M059J (cell line): ENCODE measurements at regions not wholly inside any gene's neighbourhood (a gene's known extent, or its start where the extent isn't known, plus 50 kb on each side); places are given as distances from the start of the nearest gene placed in this dataset.
"Not testable (repeated sequence)": the region's sequence is repeated elsewhere in the genome, so short reads cannot be mapped to it uniquely, and the experiment has no call there.

Experiments used
- DNase-seq: peaks from one replicate; pipeline ENCODE4 v3.0.0-alpha.2; 2012; ENCODE audit warnings: low read depth

DNA sequence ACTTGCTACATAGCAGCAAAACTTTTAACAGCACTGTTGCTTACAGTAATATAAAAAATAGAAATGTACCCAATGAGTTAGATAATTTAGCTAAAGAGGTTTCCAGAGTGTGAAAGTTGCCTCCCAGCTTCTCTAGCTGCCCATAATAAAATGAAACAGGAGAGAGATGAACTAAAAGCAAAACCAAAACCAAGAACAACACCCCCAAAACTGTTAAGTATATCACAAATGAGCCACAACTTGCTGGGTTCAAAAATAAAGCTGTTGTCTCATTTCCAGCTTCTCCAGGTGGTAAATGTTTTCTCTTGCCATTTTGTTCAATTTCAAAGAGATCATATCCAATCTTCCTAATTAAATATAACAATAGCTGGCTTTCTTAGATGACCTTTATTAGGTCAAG, 614.0 kb downstream of the ETNK1 start:
- no peak for DNase-seq

DNA sequence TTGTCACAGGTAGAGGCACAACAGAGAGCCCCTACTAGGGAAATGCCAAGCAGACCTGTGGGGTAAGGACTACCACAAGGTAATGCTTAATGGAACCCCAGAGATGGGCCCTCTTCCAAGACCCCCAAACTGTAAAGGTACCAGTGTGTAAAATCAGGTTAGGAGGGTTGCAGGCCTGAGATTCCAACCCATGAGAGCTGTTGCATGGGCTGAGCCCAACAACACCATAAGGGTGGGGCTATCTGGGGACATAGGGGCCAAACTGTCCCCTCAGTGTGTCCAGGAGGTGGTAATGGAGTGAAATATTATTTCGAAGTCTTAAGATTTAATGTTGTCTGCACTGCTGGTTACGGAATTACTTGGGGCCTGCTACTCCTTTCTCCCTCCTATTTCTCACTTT, 620.2 kb downstream of the ETNK1 start:
- no peak for DNase-seq

- peak; percentile 43 for DNase-seq
These were observed 628.2 kb downstream of the ETNK1 start for GRCh38 chr12:23253191-23253590.

GRCh38 chr12:23253910-23254309, 628.9 kb downstream of the ETNK1 start:
- not testable (repeated sequence) for DNase-seq

DNA sequence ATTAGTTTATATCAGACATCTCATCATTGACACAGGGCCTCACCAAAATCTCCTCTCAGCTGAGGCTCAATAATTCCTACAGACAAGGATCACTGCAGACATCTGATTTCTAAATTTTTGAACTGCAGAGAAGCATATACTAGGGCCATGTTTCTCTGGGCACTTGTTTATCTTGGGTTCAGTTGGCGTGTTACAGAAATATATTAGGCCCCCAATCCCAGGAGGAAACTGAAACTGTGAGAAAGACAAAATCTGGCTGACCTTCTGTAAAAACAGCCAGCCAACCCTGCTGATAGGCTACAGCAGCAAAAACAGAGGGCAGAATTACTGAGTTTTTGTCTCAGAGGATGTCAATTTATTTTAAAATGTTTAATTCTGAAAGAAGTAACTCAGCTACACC, 634.6 kb downstream of the ETNK1 start:
- no peak for DNase-seq

DNA sequence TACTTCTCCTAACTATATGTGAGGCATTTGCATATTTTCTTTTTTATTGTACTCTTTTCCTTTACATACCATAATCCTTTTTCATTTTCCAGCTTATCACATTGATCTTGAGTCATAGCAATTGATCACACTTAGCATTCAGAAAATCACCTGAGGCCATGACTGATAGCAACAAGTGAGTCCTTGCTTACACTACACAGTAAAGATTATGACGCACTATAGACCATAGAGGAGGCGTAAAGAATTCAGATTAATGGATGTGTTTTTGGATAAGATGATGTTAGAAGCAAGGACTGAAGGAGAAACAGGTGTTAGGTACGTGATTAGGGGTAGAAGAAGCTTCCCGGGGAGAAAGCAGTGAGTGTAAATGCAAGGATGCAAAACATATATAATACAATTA, 637.7 kb downstream of the ETNK1 start:
- no peak for DNase-seq

GRCh38 chr12:23277831-23278230, 652.9 kb downstream of the ETNK1 start:
- DNase-seq = no peak

- no peak for DNase-seq
These were observed 656.3 kb downstream of the ETNK1 start for GRCh38 chr12:23281295-23281694.

DNA sequence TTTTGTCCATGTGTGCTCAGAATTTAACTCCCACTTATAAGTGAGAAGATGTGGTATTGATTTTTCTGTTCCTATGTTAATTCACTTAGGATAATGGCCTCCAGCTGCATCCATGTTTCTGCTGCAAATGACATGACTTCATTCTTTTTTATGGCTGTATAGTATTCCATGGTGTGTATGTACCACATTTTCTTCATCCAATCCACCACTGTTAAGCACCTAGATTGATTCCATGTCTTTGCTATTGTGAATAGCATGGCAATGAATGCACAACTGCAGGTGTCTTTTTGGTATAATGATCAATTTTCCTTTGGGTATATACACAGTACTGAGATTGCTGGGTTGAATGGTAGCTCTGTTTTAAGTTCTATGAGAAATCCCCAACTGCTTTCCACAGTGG, 657.7 kb downstream of the ETNK1 start:
- no peak for DNase-seq

DNA sequence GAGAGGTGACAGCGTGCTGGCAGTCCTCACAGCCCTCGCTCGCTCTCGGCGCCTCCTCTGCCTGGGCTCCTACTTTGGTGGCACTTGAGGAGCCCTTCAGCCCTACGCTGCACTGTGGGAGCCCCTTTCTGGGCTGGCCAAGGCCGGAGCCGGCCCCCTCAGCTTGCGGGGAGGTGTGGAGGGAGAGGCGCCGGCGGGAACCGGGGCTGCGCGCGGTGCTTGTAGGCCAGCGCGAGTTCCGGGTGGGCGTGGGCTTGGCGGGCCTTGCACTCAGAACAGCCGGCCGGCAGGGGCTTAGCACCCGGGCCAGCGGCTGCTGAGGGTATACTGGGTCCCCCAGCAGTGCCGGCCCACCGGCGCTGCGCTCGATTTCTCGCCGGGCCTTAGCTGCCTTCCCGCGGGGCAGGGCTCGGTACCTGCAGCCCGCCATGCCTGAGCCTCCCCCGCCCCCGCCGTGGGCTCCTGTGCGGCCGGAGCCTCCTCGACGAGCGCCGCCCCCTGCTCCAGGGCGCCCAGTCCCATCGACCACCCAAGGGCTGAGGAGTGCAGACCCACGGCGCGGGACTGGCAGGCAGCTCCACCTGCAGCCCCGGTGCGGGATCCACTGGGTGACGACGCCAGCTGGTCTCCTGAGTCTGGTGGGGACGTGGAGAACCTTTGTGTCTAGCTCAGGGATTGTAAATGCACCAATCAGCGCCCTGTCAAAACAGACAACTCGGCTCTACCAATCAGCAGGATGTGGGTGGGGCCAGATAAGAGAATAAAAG, 661.0 kb downstream of the ETNK1 start:
- DNase-seq = not testable (repeated sequence)

DNA sequence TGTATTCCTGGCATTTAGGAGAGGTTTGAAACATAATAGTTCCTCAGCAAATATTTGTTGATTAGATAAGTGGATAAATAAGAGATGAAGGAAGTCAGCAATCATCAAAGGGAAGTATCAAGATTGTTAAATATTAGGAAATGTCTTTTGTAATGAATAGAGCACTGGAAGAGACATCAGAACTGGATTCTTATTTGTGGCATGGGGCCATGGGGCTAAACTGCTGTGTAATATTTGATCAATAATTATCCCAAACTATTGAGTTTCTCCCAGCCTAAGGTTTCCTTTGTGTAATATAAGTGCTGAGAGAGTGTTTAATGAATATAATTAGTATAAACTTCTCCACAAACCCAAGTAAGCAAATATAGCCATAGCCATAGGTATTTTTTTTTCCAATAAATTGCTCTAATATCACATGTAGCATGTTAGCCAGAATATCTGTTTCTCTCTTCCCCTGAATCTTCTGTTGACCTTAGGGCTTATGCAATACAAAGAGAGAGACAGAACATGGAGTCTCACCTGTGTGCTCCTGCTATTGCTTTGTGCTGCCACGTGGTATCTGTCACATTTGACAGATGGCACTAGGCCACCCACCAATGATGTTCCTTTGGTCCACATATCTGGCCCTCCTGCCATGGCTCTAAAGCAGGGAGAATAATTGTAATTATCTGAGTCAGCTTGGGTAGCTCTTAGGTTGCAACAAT, 658.7 kb downstream of the SOX5 start:
- DNase-seq = no peak

DNA sequence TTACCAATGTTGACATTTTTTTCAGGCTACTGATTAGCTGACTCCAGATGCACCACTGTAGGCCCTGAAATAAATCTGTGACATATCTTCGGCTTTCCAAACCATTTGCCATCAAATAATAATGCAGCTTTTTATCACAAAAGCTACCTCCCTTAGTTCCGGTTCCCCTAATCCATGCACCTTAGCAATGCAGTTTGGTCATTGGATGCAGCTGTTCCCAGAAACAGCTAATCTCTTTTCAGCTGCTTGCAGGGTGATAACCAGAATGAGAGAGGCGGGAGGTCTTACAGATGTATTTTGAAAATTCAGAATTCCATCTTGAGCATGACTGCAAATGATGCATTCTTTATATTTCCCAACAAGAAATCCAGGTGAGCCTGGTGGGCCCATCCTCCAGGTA, 646.2 kb downstream of the SOX5 start:
- no peak for DNase-seq

- DNase-seq = no peak
These were observed 645.6 kb downstream of the SOX5 start for GRCh38 chr12:23303821-23304220.

DNA sequence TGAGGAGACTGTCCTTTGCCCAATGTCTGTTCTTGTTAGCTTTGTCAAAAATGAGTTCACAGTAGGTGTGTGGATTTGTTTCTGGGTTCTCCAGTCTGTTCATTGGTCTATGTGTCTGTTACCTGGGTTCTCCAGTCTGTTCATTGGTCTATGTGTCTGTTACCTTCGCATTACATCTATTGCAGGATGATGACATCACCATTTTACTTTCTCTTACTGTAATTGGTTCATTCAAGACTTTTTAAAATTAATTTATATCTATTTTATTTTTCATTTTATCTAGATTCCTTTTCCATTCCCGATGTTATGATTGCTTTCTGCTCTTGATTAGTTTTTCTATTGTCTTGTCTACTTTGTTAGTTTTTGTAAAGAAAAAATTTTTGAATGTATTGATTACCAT, 615.5 kb downstream of the SOX5 start:
- DNase-seq = no peak

GRCh38 chr12:23335593-23335992, 613.9 kb downstream of the SOX5 start:
- no peak for DNase-seq

GRCh38 chr12:23337213-23337612, 612.3 kb downstream of the SOX5 start:
- no peak for DNase-seq

- DNase-seq = no peak
These were observed 609.1 kb downstream of the SOX5 start for GRCh38 chr12:23340351-23340750.

DNA sequence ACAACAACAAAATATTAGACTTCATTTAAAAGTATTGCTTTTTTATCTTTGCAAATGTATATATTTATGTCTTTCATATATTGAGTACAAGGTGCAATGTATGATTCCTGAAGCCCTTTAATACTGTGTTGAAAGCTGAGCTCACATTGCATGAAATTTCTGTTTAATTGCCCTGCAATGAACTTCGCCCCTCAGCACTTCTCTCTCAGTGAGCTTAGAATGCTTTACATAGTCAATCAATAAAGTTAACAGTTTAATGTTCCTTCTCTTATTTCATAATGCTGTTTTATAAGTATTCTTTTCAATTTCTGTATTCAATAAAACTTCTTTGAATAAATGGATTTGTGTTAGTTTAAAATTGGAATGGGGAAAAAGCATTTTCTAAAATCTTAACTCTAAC, 607.1 kb downstream of the SOX5 start:
- no peak for DNase-seq

DNA sequence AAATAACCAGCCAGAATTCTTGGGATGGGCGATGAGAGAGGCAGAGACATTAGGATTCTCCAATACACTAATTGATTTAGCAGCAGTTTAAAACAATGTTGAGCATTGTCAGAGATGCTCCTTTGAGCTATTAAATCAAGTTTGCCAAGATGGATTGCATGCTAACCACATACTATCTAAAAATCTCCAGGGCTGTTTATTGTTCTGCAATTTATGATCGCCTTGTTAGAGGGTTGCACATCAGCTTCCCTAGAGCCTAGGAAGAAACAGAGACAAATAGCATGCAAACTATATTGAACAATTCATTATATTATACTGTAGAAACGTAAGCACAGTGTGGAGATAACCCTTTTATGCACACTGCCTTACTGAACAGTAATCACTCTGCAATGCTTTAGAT, 599.9 kb downstream of the SOX5 start:
- DNase-seq = no peak

DNA sequence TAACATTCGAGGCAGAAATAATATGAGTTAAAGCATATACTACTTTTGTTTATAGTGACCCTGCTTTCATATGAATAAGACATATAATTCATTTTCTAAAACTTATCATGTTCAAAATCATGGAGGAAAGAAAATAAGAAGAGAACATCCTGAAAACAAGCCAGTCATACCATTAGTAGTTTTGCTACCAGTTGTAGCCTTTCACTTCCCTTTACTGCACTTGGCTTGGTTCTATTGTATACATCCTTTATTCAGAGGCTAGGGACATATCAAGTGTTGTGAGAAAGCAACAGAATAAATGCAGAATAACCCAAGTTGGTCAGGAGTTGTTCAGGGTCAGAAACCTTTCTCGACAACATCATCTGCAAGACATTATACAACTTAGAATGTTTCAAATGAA, 598.7 kb downstream of the SOX5 start:
- DNase-seq = no peak

GRCh38 chr12:23352670-23353069, 596.8 kb downstream of the SOX5 start:
- no peak for DNase-seq

DNA sequence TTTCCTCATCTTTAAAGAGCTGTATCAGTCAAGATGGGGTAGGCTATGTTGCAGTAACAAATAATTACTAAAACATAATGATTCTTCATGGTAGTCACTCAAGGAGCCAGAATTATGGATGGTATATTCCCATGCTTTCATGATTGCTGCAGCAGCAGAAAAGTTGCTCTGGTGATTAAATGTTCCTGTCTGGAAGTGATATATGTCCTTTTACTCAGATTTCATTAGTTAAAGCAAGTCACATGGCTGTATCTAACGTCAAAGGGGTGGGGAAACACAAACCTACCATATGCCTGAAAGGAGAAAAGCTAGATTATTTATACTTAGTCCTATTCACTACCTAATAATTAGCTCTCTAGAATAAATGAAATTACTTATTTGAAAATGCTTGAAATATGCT, 594.7 kb downstream of the SOX5 start:
- no peak for DNase-seq

DNA sequence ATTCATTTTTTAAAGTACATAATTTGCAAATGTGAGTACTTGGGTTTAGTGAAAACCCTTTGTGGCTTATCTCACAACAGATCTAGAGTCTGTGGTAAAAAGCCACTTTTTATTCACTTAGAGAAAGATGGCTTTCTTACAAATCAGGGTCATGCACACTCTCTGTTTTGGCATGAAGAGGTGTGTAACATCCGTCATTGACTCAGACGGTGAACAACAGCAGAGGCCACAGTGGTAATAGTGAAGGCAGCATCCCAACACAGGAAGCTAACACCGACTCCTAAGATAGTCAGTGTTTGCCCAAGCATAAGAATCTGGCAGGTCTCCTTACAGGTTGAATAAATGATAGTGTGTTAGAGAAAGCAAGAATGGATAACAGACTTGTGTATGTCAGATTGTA, 593.0 kb downstream of the SOX5 start:
- DNase-seq = peak; percentile 4
